SK-N-SH treated with all-trans-retinoic acid at 6 μM for 48 hours (cell line): ENCODE measurements at regions not wholly inside any gene's neighbourhood (a gene's known extent, or its start where the extent isn't known, plus 50 kb on each side); places are given as distances from the start of the nearest gene placed in this dataset.

Experiments
- RARB ChIP-seq: fragments of 250-450 bp; sonication (Bioruptor Pico); IDR thresholded peaks from 2 replicates; pipeline ENCODE4 v1.8.0; 2021; ENCODE audit warnings: mild to moderate bottlenecking, moderate library complexity
- ZNF70 ChIP-seq: fragments of 450-650 bp; formaldehyde crosslinking; IDR thresholded peaks from 2 replicates; pipeline ENCODE4 v1.5.0; 2020; ENCODE audit warnings: mild to moderate bottlenecking, moderate library complexity

GRCh38 chr1:82896036-82896435, 1095.3 kb downstream of the ADGRL2 start:
- TF ChIP-seq RARB, result no peak
- TF ChIP-seq ZNF70 (CRISPR knock-in tag), result no peak
